Gastrocnemius medialis (tissue), 4 donors: ENCODE measurements at regions not wholly inside any gene's neighbourhood (a gene's known extent, or its start where the extent isn't known, plus 50 kb on each side); places are given as distances from the start of the nearest gene placed in this dataset.

Experiments
- ATAC-seq, 2 donors: fragments of 150-250 bp; one replicate each; pipeline ENCODE4 v1.9.1; 2016
- DNase-seq, 2 donors: peaks; one replicate each; pipeline ENCODE4 v3.0.0-alpha.2; 2019
- H3K27ac ChIP-seq, 4 donors: fragments of 200-600 bp; sonication (generic); 1 replicate in 1 of 4; 2 replicates in 3 of 4; pipeline ENCODE4 v1.5.1; 2016 to 2018; ENCODE audit warnings: mild to moderate bottlenecking in 2 of 4, moderate library complexity in 1 of 4
- H3K27me3 ChIP-seq, 3 donors: fragments of 200-600 bp; sonication (generic) in 2 of 3; 1 replicate in 1 of 3; 2 replicates in 2 of 3; pipeline versions ENCODE4 v1.5.1 to v1.6.0; 2016 to 2019; ENCODE audit warnings: mild to moderate bottlenecking in 1 of 3, moderate library complexity in 1 of 3
- H3K36me3 ChIP-seq, 2 donors: fragments of 200-600 bp; sonication (generic) in 1 of 2; one replicate each; pipeline ENCODE4 v1.5.1; 2017 to 2018
- H3K4me1 ChIP-seq, 2 donors: fragments of 200-600 bp; sonication (generic) in 1 of 2; one replicate each; pipeline ENCODE4 v1.5.1; 2016 to 2017; ENCODE audit warnings: mild to moderate bottlenecking in 2 of 2
- H3K4me3 ChIP-seq, 4 donors: fragments of 200-600 bp; sonication (generic) in 3 of 4; 1 replicate in 1 of 4; 2 replicates in 3 of 4; pipeline ENCODE4 v1.5.1; 2016 to 2019; ENCODE audit warnings: mild to moderate bottlenecking in 2 of 4
- H3K9me3 ChIP-seq, 3 donors: fragments of 200-600 bp; sonication (generic) in 2 of 3; 1 replicate in 1 of 3; 2 replicates in 2 of 3; pipeline ENCODE4 v1.5.1; 2016 to 2019
- POLR2A ChIP-seq, 2 donors: fragments of 450-650 bp; IDR thresholded peaks; one replicate each; pipeline ENCODE4 v1.6.1; 2017; ENCODE audit warnings: antibody characterized with exemption in 2 of 2, mild to moderate bottlenecking in 2 of 2, moderate library complexity in 2 of 2
- in situ Hi-C, 4 donors: fragments of 200-750 bp; cut with MboI; loops; one replicate each; pipeline versions ENCODE4 v1.15.0 to v1.8.0; 2017; ENCODE audit warnings: low sequenced_read_pairs in 4 of 4
- intact Hi-C: fragments of 100-400 bp; cut with DNase I; formaldehyde crosslinking; loops from one replicate; pipeline ENCODE4 v1.15.1; 2023; ENCODE audit warnings: low total_unique reads
- TF ChIP-seq, protein P1 (sequence below), 5 experiments: fragments of 450-650 bp in 3 of 5; fragments of 200-600 bp in 2 of 5; sonication (generic) in 2 of 5; IDR thresholded peaks in 4 of 5; conservative IDR thresholded peaks in 1 of 5; 1 replicate in 4 of 5; 2 replicates in 1 of 5; pipeline ENCODE4 v1.5.1; 2016 to 2019; ENCODE audit warnings: antibody characterized with exemption in 5 of 5, mild to moderate bottlenecking in 3 of 5, moderate library complexity in 3 of 5

DNA sequence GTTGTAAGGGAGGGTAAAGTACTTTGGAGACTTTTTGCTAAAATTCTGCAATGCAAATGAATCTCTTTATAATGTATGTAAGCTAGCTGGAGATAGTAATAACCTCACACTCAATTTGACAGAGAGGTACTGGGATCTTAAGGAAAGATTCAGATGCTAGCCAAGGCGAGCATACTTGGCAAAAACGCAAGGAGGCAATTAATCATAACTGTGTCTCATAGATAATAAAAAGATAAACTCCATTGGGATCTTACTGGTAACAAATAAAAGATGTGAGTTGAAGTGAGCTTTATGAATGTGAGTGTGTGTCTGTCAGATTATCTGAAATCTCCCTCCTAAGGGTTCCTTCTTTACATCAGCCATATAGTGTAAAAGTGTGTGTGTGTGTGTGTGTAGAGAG lies 533.0 kb downstream of the TMX3 start:
- TF ChIP-seq, protein P1, sequence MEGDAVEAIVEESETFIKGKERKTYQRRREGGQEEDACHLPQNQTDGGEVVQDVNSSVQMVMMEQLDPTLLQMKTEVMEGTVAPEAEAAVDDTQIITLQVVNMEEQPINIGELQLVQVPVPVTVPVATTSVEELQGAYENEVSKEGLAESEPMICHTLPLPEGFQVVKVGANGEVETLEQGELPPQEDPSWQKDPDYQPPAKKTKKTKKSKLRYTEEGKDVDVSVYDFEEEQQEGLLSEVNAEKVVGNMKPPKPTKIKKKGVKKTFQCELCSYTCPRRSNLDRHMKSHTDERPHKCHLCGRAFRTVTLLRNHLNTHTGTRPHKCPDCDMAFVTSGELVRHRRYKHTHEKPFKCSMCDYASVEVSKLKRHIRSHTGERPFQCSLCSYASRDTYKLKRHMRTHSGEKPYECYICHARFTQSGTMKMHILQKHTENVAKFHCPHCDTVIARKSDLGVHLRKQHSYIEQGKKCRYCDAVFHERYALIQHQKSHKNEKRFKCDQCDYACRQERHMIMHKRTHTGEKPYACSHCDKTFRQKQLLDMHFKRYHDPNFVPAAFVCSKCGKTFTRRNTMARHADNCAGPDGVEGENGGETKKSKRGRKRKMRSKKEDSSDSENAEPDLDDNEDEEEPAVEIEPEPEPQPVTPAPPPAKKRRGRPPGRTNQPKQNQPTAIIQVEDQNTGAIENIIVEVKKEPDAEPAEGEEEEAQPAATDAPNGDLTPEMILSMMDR (IDR thresholded peaks at IDR 0.05 in 4 of 5, conservative IDR thresholded peaks at IDR 0.05 in 1 of 5): no peak
- TF ChIP-seq POLR2A (IDR thresholded peaks at IDR 0.05): no peak
- H3K27ac ChIP-seq: no peak overlapping the region
- no peaks in the 10 kb centered on the region for H3K4me1 ChIP-seq
- H3K27me3 ChIP-seq: no peaks in the 10 kb centered on the region
- no peaks in the 10 kb centered on the region for H3K9me3 ChIP-seq
- in situ Hi-C loops (no loop called here), intact Hi-C loops (no loop called here)
- H3K4me3 ChIP-seq: no peak overlapping the region
- no peaks in the 10 kb centered on the region for H3K36me3 ChIP-seq
- DNase-seq (no peak), ATAC-seq (no peak)

DNA sequence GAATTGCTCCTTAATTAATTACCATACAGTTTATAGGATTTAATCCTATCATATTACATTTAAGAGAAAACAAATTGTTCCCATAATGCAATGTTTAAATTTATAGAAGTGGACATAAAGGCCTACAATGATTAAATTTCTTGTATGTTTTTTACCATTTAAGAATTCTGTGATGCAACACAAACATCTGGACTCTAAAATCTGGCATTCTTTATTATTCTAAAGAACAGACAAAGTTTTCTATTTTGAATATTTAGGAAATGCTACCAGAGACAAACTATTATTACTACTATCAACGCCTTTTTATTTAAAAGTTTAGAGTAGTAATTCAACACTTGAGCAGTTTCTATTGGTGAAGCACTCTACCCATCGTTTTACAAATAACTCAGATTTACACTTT lies 535.1 kb downstream of the TMX3 start:
- intact Hi-C loops (no loop called here), in situ Hi-C loops (no loop called here)
- H3K9me3 ChIP-seq: no peaks in the 10 kb centered on the region
- H3K4me3 ChIP-seq: no peak overlapping the region
- H3K27ac ChIP-seq: no peak overlapping the region
- H3K36me3 ChIP-seq: no peaks in the 10 kb centered on the region
- H3K4me1 ChIP-seq: no peaks in the 10 kb centered on the region
- DNase-seq (no peak), ATAC-seq (no peak)
- no peaks in the 10 kb centered on the region for H3K27me3 ChIP-seq
- TF ChIP-seq, protein P1 (IDR thresholded peaks at IDR 0.05 in 4 of 5, conservative IDR thresholded peaks at IDR 0.05 in 1 of 5): no peak
- TF ChIP-seq POLR2A (IDR thresholded peaks at IDR 0.05): no peak

DNA sequence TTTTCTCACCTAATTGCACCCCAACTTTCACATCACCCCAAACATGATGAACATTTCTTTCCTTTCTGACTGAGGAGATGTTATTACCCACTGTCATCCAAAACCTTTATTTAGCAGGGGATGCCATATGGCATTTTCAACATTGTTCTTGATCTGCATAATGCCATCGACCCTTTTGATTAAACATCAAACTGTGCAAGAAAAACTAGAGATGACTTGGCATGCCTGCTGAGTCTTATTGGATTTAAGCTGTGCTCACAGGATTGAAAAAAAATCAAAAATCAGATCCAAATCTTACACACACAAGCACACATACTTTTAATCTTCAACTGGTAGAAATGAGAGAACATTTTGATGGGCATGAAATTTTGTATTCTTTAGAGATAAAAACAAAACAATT lies 536.0 kb downstream of the TMX3 start:
- intact Hi-C loops (no loop called here), in situ Hi-C loops (no loop called here)
- Histone ChIP-seq H3K9me3 (no peaks in the 10 kb centered on the region), H3K36me3 (no peaks in the 10 kb centered on the region), H3K4me3 (no peak overlapping the region), H3K4me1 (no peaks in the 10 kb centered on the region), H3K27ac (no peak overlapping the region), H3K27me3 (no peaks in the 10 kb centered on the region)
- TF ChIP-seq, protein P1 (IDR thresholded peaks at IDR 0.05 in 4 of 5, conservative IDR thresholded peaks at IDR 0.05 in 1 of 5): no peak
- TF ChIP-seq POLR2A (IDR thresholded peaks at IDR 0.05): no peak
- no peak for DNase-seq
- ATAC-seq: no peak

DNA sequence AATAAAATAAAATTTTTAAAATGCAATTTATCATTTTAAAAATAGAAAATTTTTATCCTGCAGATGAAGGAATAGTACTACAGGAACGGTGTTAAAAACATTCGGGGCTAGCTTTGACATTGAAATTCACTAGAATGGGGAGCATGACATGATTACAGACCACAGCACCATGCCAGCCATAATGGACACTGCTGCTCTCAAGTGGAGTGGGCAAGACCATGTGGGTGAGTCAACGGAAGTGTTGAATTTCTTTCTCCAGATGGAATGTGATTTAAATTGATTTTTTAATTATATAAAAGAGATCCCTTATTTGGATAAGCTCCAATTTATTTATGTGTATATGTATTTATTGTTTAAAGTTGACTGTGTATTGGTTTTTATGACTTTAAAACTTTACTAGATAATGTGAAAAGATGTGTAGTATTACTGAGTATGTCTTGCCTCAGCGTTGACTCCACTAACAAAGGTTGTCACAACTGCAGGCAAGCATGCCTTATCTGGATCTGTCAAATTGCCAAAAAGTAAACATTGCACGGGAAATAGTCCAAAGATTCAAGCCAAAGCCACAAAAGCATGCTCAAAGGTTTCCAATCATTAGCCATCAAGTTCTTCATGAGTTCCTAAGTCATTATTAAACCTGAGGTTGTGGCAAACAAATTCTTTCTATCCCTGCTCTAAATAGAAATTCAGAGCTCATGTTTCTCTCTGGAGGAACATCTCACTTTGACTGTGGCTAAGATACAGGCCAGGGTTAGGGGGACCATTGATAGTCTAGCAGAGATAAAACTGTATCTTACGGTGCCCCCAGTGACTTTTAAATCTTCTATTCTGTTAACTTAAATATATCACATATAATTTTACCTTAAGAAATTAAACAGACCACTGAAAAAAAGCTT lies 536.9 kb downstream of the TMX3 start:
- Histone ChIP-seq H3K36me3 (no peaks in the 10 kb centered on the region), H3K9me3 (no peaks in the 10 kb centered on the region), H3K4me3 (no peak overlapping the region), H3K27ac (no peak overlapping the region), H3K4me1 (no peaks in the 10 kb centered on the region), H3K27me3 (no peaks in the 10 kb centered on the region)
- in situ Hi-C loops (no loop called here), intact Hi-C loops (no loop called here)
- ATAC-seq (no peak), DNase-seq (no peak)
- no peak for TF ChIP-seq POLR2A (IDR thresholded peaks at IDR 0.05)
- TF ChIP-seq, protein P1 (IDR thresholded peaks at IDR 0.05 in 4 of 5, conservative IDR thresholded peaks at IDR 0.05 in 1 of 5): no peak
